A549 (cell line): ENCODE measurements at regions not wholly inside any gene's neighbourhood (a gene's known extent, or its start where the extent isn't known, plus 50 kb on each side); places are given as distances from the start of the nearest gene placed in this dataset.

Source experiments
- CHD2 ChIP-seq: fragments of 150-350 bp; IDR thresholded peaks from 2 replicates; pipeline ENCODE4 v1.6.1; 2014; ENCODE audit warnings: low read length; ENCODE audit not compliant: partially characterized antibody
- CTCF ChIP-seq: fragments of >200 bp; sonication (Bioruptor Twin); formaldehyde crosslinking; IDR thresholded peaks from 3 replicates; pipeline ENCODE4 v1.5.1; 2016
- HOXB5 ChIP-seq: fragments of 250-450 bp; sonication (Bioruptor Pico); IDR thresholded peaks from 2 replicates; pipeline ENCODE4 v1.5.0; 2020; ENCODE audit warnings: mild to moderate bottlenecking, moderate library complexity
- JUN ChIP-seq, 2 experiments: fragments of >200 bp; sonication (Bioruptor Twin); formaldehyde crosslinking; IDR thresholded peaks; 2 replicates in 1 of 2; 3 replicates in 1 of 2; pipeline ENCODE4 v1.6.1; 2016 to 2017
- MAZ ChIP-seq: fragments of 150-350 bp; IDR thresholded peaks from 2 replicates; pipeline ENCODE4 v1.6.1; 2014; ENCODE audit warnings: antibody characterized with exemption, low read depth, low read length, borderline replicate concordance
- NR3C1 ChIP-seq: fragments of >200 bp; sonication (Bioruptor Twin); formaldehyde crosslinking; IDR thresholded peaks from 3 replicates; pipeline ENCODE4 v1.6.1; 2017
- POLR2A ChIP-seq: IDR thresholded peaks from 2 replicates; pipeline ENCODE4 v1.6.1; 2012; ENCODE audit warnings: mild to moderate bottlenecking, low read length
- RFX5 ChIP-seq: fragments of 450-650 bp; IDR thresholded peaks from 2 replicates; pipeline ENCODE4 v1.7.1; 2014; ENCODE audit warnings: antibody characterized with exemption, mild to moderate bottlenecking, moderate library complexity
- TFCP2L1 ChIP-seq: fragments of 250-450 bp; sonication (Bioruptor Pico); IDR thresholded peaks from 2 replicates; pipeline ENCODE4 v1.5.0; 2021; ENCODE audit warnings: mild to moderate bottlenecking

- TF ChIP-seq POLR2A (no peak), MAZ (no peak), CTCF (no peak), TFCP2L1 (CRISPR knock-in tag) (no peak), NR3C1 (no peak), JUN (IDR thresholded peaks at IDR 0.05) (no peak), CHD2 (no peak), HOXB5 (CRISPR knock-in tag) (no peak), RFX5 (no peak)
Observed at GRCh38 chr2:239476757-239477585, 76.2 kb upstream of the HDAC4 start.
